ENCODE measurements at regions not wholly inside any gene's neighbourhood (a gene's known extent, or its start where the extent isn't known, plus 50 kb on each side); places are given as distances from the start of the nearest gene placed in this dataset.

GRCh38 chr2:45115181-45115580, 105.9 kb upstream of the SIX2 start:
- in situ Hi-C loops (cut with MboI; ENCODE audit: low sequenced_read_pairs, unreplicated experiment) = no loop called here
- DNase-seq (ENCODE audit: low spot score) = no peak
- TF ChIP-seq CTCF (IDR thresholded peaks at IDR 0.05; ENCODE audit: borderline replicate concordance, control extremely low read depth, extremely low read depth, insufficient read depth, missing control alignments) = no peak

GRCh38 chr2:45114221-45114955, 105.1 kb upstream of the SIX2 start:
- in situ Hi-C loops (cut with MboI; ENCODE audit: low sequenced_read_pairs, unreplicated experiment) = no loop called here
- no peak for TF ChIP-seq CTCF (IDR thresholded peaks at IDR 0.05; ENCODE audit: borderline replicate concordance, control extremely low read depth, extremely low read depth, insufficient read depth, missing control alignments)
- no peak for DNase-seq (ENCODE audit: low spot score)

GRCh38 chr2:45112750-45113149, 103.5 kb upstream of the SIX2 start:
- no peak for TF ChIP-seq CTCF (IDR thresholded peaks at IDR 0.05; ENCODE audit: borderline replicate concordance, control extremely low read depth, extremely low read depth, insufficient read depth, missing control alignments)
- in situ Hi-C loops (cut with MboI; ENCODE audit: low sequenced_read_pairs, unreplicated experiment) = no loop called here
- no peak for DNase-seq (ENCODE audit: low spot score)

GRCh38 chr2:45105050-45105582, 95.9 kb upstream of the SIX2 start:
- no peak for TF ChIP-seq CTCF (IDR thresholded peaks at IDR 0.05; ENCODE audit: borderline replicate concordance, control extremely low read depth, extremely low read depth, insufficient read depth, missing control alignments)
- no peak for DNase-seq (ENCODE audit: low spot score)
- in situ Hi-C loops (cut with MboI; ENCODE audit: low sequenced_read_pairs, unreplicated experiment) = no loop called here

- DNase-seq (ENCODE audit: low spot score) = no peak
- no peak for TF ChIP-seq CTCF (IDR thresholded peaks at IDR 0.05; ENCODE audit: borderline replicate concordance, control extremely low read depth, extremely low read depth, insufficient read depth, missing control alignments)
- in situ Hi-C loops (cut with MboI; ENCODE audit: low sequenced_read_pairs, unreplicated experiment) = no loop called here
Observed at GRCh38 chr2:45104429-45104828, 95.2 kb upstream of the SIX2 start.

- no peak for DNase-seq (ENCODE audit: low spot score)
- no peak for TF ChIP-seq CTCF (IDR thresholded peaks at IDR 0.05; ENCODE audit: borderline replicate concordance, control extremely low read depth, extremely low read depth, insufficient read depth, missing control alignments)
- in situ Hi-C loops (cut with MboI; ENCODE audit: low sequenced_read_pairs, unreplicated experiment) = no loop called here
Observed at GRCh38 chr2:45103351-45104345, 94.4 kb upstream of the SIX2 start.
